WTC11 (cell line): ENCODE measurements at regions not wholly inside any gene's neighbourhood (a gene's known extent, or its start where the extent isn't known, plus 50 kb on each side); places are given as distances from the start of the nearest gene placed in this dataset.

ENCODE experiments used
- ATAC-seq: fragments of 200-7000 bp; cut with Tn5 transposase; 2 replicates; pipeline ENCODE4 v1.10.0; 2021; ENCODE audit warnings: mild to moderate bottlenecking, moderate library complexity
- CTCF ChIA-PET: fragments of 300-600 bp; sonication (Branson Sonifier 250); formaldehyde crosslinking; loops from one replicate; lab custom pipeline; 2021; ENCODE audit warnings: antibody characterized with exemption; lab: Charles Lee
- POLR2A ChIA-PET: fragments of 350-600 bp; sonication (Branson Sonifier 250); formaldehyde crosslinking; loops from one replicate; lab custom pipeline; 2021; ENCODE audit warnings: antibody characterized with exemption; lab: Charles Lee
- DNase-seq: peaks from one replicate; pipeline ENCODE4 v3.0.0; 2021; ENCODE audit warnings: low spot score
- H3K27ac Mint-ChIP-seq: 2 replicates; pipeline ENCODE4 v1.8.0; 2021; ENCODE audit warnings: mixed read lengths
- H3K27me3 Mint-ChIP-seq: 2 replicates; pipeline ENCODE4 v1.8.0; 2021; ENCODE audit warnings: low read depth, mild to moderate bottlenecking, moderate library complexity, mixed read lengths
- H3K36me3 Mint-ChIP-seq: 2 replicates; pipeline ENCODE4 v1.8.0; 2021; ENCODE audit warnings: mixed read lengths
- H3K4me1 Mint-ChIP-seq: 2 replicates; pipeline ENCODE4 v1.8.0; 2022; ENCODE audit warnings: mixed read lengths
- H3K4me3 Mint-ChIP-seq: 2 replicates; pipeline ENCODE4 v1.8.0; 2021; ENCODE audit warnings: mild to moderate bottlenecking, moderate library complexity, mixed read lengths
- H3K9me3 Mint-ChIP-seq: 2 replicates; pipeline ENCODE4 v1.8.0; 2021; ENCODE audit warnings: mixed read lengths
- ATF1 ChIP-seq: sonication (generic); formaldehyde crosslinking; IDR thresholded peaks from 2 replicates; pipeline ENCODE4 v1.8.1; 2023; ENCODE audit warnings: mild to moderate bottlenecking, moderate library complexity, missing genetic modification reagents
- E2F1 ChIP-seq: sonication (generic); formaldehyde crosslinking; IDR thresholded peaks from 2 replicates; pipeline ENCODE4 v1.8.0; 2022; ENCODE audit warnings: mild to moderate bottlenecking, missing genetic modification reagents
- E2F5 ChIP-seq: sonication (generic); formaldehyde crosslinking; IDR thresholded peaks from 2 replicates; pipeline ENCODE4 v1.8.1; 2022; ENCODE audit warnings: mild to moderate bottlenecking, moderate library complexity, missing genetic modification reagents
- FOXK1 ChIP-seq: sonication (generic); formaldehyde crosslinking; IDR thresholded peaks from 2 replicates; pipeline ENCODE4 v1.8.0; 2022; ENCODE audit warnings: mild to moderate bottlenecking, moderate library complexity, missing genetic modification reagents
- PRRX2 ChIP-seq: fragments of 250-450 bp; sonication (Bioruptor Pico); IDR thresholded peaks from 2 replicates; pipeline ENCODE4 v1.8.0; 2021; ENCODE audit warnings: mild to moderate bottlenecking
- RELA ChIP-seq: sonication (generic); formaldehyde crosslinking; IDR thresholded peaks from 2 replicates; pipeline ENCODE4 v1.8.1; 2022; ENCODE audit warnings: missing genetic modification reagents, mild to moderate bottlenecking, borderline replicate concordance
- SOX15 ChIP-seq: fragments of 250-450 bp; sonication (Bioruptor Pico); IDR thresholded peaks from 2 replicates; pipeline ENCODE4 v1.9.0; 2021; ENCODE audit warnings: mild to moderate bottlenecking
- SP1 ChIP-seq: sonication (generic); formaldehyde crosslinking; conservative IDR thresholded peaks from 2 replicates; pipeline ENCODE4 v1.8.1; 2022; ENCODE audit warnings: missing genetic modification reagents
- TEAD1 ChIP-seq: sonication (generic); formaldehyde crosslinking; IDR thresholded peaks from 2 replicates; pipeline ENCODE4 v1.8.0; 2022; ENCODE audit warnings: mild to moderate bottlenecking, missing genetic modification reagents
- TP53 ChIP-seq: sonication (generic); formaldehyde crosslinking; IDR thresholded peaks from 2 replicates; pipeline ENCODE4 v1.8.1; 2023; ENCODE audit warnings: mild to moderate bottlenecking, missing genetic modification reagents
- USF1 ChIP-seq: sonication (generic); formaldehyde crosslinking; IDR thresholded peaks from 2 replicates; pipeline ENCODE4 v1.8.0; 2022; ENCODE audit warnings: mild to moderate bottlenecking, missing genetic modification reagents
- ZBTB21 ChIP-seq: sonication (generic); formaldehyde crosslinking; IDR thresholded peaks from 2 replicates; pipeline ENCODE4 v1.8.1; 2023; ENCODE audit warnings: mild to moderate bottlenecking, missing genetic modification reagents, borderline replicate concordance
- ZNF232 ChIP-seq: sonication (generic); formaldehyde crosslinking; IDR thresholded peaks from 2 replicates; pipeline ENCODE4 v1.8.0; 2022; ENCODE audit warnings: mild to moderate bottlenecking, missing genetic modification reagents
- ZNF263 ChIP-seq: sonication (generic); formaldehyde crosslinking; IDR thresholded peaks from 2 replicates; pipeline ENCODE4 v1.8.1; 2022; ENCODE audit warnings: low read depth, mild to moderate bottlenecking, moderate library complexity, missing genetic modification reagents
- ZNF281 ChIP-seq: sonication (generic); formaldehyde crosslinking; IDR thresholded peaks from 2 replicates; pipeline ENCODE4 v1.8.0; 2023; ENCODE audit warnings: mild to moderate bottlenecking, missing genetic modification reagents
- ZNF416 ChIP-seq: fragments of 250-450 bp; sonication (Bioruptor Pico); IDR thresholded peaks from 2 replicates; pipeline ENCODE4 v1.9.0; 2021; ENCODE audit warnings: mild to moderate bottlenecking, inconsistent platforms
- TF ChIP-seq, protein P1 (sequence below): fragments of 250-450 bp; sonication (Bioruptor Pico); IDR thresholded peaks from 2 replicates; pipeline ENCODE4 v2.1.2; 2022; ENCODE audit warnings: mild to moderate bottlenecking, moderate library complexity
- TF ChIP-seq, protein P2 (sequence below): fragments of 250-450 bp; sonication (Bioruptor Pico); IDR thresholded peaks from 2 replicates; pipeline ENCODE4 v1.8.0; 2021; ENCODE audit warnings: mild to moderate bottlenecking
- TF ChIP-seq, protein P3 (sequence below): sonication (generic); formaldehyde crosslinking; IDR thresholded peaks from 2 replicates; pipeline ENCODE4 v1.8.1; 2022; ENCODE audit warnings: low read depth, mild to moderate bottlenecking, moderate library complexity, missing genetic modification reagents, borderline replicate concordance
- TF ChIP-seq, protein P4 (sequence below): sonication (generic); formaldehyde crosslinking; IDR thresholded peaks from 2 replicates; pipeline ENCODE4 v1.8.1; 2022; ENCODE audit warnings: missing genetic modification reagents, borderline replicate concordance

- DNase-seq (no peak), ATAC-seq (no peak)
- peaks cover 14% of the 10 kb centered on the region for H3K4me1 Mint-ChIP-seq
- TF ChIP-seq TP53 (CRISPR knock-in tag), result no peak
- TF ChIP-seq, protein P1, sequence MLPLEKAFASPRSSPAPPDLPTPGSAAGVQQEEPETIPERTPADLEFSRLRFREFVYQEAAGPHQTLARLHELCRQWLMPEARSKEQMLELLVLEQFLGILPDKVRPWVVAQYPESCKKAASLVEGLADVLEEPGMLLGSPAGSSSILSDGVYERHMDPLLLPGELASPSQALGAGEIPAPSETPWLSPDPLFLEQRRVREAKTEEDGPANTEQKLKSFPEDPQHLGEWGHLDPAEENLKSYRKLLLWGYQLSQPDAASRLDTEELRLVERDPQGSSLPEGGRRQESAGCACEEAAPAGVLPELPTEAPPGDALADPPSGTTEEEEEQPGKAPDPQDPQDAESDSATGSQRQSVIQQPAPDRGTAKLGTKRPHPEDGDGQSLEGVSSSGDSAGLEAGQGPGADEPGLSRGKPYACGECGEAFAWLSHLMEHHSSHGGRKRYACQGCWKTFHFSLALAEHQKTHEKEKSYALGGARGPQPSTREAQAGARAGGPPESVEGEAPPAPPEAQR, result no peak
- TF ChIP-seq, protein P2, sequence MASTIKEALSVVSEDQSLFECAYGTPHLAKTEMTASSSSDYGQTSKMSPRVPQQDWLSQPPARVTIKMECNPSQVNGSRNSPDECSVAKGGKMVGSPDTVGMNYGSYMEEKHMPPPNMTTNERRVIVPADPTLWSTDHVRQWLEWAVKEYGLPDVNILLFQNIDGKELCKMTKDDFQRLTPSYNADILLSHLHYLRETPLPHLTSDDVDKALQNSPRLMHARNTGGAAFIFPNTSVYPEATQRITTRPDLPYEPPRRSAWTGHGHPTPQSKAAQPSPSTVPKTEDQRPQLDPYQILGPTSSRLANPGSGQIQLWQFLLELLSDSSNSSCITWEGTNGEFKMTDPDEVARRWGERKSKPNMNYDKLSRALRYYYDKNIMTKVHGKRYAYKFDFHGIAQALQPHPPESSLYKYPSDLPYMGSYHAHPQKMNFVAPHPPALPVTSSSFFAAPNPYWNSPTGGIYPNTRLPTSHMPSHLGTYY, result no peak
- TF ChIP-seq PRRX2 (CRISPR knock-in tag), result no peak
- no peak for TF ChIP-seq ZNF416 (CRISPR knock-in tag)
- TF ChIP-seq USF1 (CRISPR knock-in tag), result no peak
- TF ChIP-seq ZNF281 (CRISPR knock-in tag), result no peak
- no peak for TF ChIP-seq E2F5 (CRISPR knock-in tag)
- TF ChIP-seq, protein P3, sequence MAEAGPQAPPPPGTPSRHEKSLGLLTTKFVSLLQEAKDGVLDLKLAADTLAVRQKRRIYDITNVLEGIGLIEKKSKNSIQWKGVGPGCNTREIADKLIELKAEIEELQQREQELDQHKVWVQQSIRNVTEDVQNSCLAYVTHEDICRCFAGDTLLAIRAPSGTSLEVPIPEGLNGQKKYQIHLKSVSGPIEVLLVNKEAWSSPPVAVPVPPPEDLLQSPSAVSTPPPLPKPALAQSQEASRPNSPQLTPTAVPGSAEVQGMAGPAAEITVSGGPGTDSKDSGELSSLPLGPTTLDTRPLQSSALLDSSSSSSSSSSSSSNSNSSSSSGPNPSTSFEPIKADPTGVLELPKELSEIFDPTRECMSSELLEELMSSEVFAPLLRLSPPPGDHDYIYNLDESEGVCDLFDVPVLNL, result no peak
- TF ChIP-seq E2F1, result no peak
- TF ChIP-seq ZNF232, result no peak
- TF ChIP-seq, protein P4, sequence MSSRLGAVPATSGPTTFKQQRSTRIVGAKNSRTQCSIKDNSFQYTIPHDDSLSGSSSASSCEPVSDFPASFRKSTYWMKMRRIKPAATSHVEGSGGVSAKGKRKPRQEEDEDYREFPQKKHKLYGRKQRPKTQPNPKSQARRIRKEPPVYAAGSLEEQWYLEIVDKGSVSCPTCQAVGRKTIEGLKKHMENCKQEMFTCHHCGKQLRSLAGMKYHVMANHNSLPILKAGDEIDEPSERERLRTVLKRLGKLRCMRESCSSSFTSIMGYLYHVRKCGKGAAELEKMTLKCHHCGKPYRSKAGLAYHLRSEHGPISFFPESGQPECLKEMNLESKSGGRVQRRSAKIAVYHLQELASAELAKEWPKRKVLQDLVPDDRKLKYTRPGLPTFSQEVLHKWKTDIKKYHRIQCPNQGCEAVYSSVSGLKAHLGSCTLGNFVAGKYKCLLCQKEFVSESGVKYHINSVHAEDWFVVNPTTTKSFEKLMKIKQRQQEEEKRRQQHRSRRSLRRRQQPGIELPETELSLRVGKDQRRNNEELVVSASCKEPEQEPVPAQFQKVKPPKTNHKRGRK (CRISPR knock-in tag), result no peak
- no peak for TF ChIP-seq ZNF263 (CRISPR knock-in tag)
- TF ChIP-seq SP1, result no peak
- TF ChIP-seq TEAD1, result no peak
- no peak for TF ChIP-seq ATF1 (CRISPR knock-in tag)
- TF ChIP-seq ZBTB21, result no peak
- no peak for TF ChIP-seq FOXK1 (CRISPR knock-in tag)
- no peak for TF ChIP-seq RELA (CRISPR knock-in tag)
- TF ChIP-seq SOX15, result no peak
- H3K27me3 Mint-ChIP-seq, result no peaks in the 10 kb centered on the region; the same call in 1 of the 2 replicates
- H3K9me3 Mint-ChIP-seq, result no peaks in the 10 kb centered on the region
- H3K27ac Mint-ChIP-seq, result no peak overlapping the region
- ChIA-PET POLR2A (no interaction called here), CTCF (no interaction called here)
- H3K36me3 Mint-ChIP-seq, result no peaks in the 10 kb centered on the region
- no peak overlapping the region for H3K4me3 Mint-ChIP-seq
These were observed 90.2 kb upstream of the DCLK2 start for GRCh38 chr4:149988087-149988410.
